ENCODE measurements at regions not wholly inside any gene's neighbourhood (a gene's known extent, or its start where the extent isn't known, plus 50 kb on each side); places are given as distances from the start of the nearest gene placed in this dataset.
"Not testable (repeated sequence)": the region's sequence is repeated elsewhere in the genome, so short reads cannot be mapped to it uniquely, and the experiment has no call there.

DNA sequence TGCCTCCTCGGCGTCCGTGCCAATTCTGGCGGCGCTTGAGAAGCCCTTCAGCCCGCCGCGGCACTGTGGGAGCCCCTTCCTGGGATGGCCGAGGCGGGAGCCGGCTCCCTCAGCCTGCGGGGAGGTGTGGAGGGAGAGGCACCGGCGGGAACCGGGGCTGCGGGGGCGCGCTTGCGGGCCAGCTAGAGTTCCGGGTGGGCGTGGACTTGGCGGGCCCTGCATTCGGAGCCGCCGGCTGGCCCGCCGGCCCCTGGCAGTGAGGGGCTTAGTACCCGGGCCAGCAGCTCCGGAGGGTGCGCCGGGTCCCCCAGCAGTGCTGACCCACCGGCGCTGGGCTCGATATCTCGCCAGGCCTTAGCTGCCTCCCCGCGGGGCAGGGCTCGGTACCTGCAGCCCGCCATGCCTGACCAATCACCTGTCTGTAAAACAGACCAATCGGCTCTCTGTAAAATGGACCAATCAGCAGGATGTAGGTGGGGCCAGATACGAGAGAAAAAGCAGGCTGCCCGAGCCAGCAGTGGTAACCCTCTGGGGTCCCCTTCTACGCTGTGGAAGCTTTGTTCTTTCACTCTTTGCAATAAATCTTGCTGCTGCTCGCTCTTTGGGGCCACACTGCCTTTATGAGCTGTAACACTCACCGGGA lies 76.9 kb upstream of the TCF4 start:
- H3K4me3 ChIP-seq (ENCODE audit: low read length in 2 of 2); H3K9me3 ChIP-seq (ENCODE audit: control insufficient read depth in 2 of 2, low read length in 2 of 2); H3K27ac ChIP-seq (ENCODE audit: low read depth in 2 of 2, low read length in 2 of 2); H3K36me3 ChIP-seq (ENCODE audit: control insufficient read depth in 2 of 2, insufficient read depth in 2 of 2, low read length in 2 of 2); H3K4me1 ChIP-seq (ENCODE audit: control insufficient read depth in 2 of 2, insufficient read depth in 2 of 2, low read length in 2 of 2); H3K27me3 ChIP-seq (ENCODE audit: control insufficient read depth in 2 of 2, insufficient read depth in 2 of 2, low read length in 2 of 2); H3K9ac ChIP-seq (ENCODE audit: low read depth in 1 of 2, low read length in 2 of 2): not testable (repeated sequence)

GRCh38 chr18:55663891-55664290 lies 75.9 kb upstream of the TCF4 start:
- Histone ChIP-seq H3K9ac (ENCODE audit: low read depth in 1 of 2, low read length in 2 of 2) (no peak overlapping the region), H3K27me3 (ENCODE audit: control insufficient read depth in 2 of 2, insufficient read depth in 2 of 2, low read length in 2 of 2) (no peaks in the 10 kb centered on the region), H3K9me3 (ENCODE audit: control insufficient read depth in 2 of 2, low read length in 2 of 2) (no peaks in the 10 kb centered on the region), H3K4me3 (ENCODE audit: low read length in 2 of 2) (no peak overlapping the region), H3K27ac (ENCODE audit: low read depth in 2 of 2, low read length in 2 of 2) (no peak overlapping the region), H3K4me1 (ENCODE audit: control insufficient read depth in 2 of 2, insufficient read depth in 2 of 2, low read length in 2 of 2) (no peaks in the 10 kb centered on the region), H3K36me3 (ENCODE audit: control insufficient read depth in 2 of 2, insufficient read depth in 2 of 2, low read length in 2 of 2) (no peaks in the 10 kb centered on the region)

DNA sequence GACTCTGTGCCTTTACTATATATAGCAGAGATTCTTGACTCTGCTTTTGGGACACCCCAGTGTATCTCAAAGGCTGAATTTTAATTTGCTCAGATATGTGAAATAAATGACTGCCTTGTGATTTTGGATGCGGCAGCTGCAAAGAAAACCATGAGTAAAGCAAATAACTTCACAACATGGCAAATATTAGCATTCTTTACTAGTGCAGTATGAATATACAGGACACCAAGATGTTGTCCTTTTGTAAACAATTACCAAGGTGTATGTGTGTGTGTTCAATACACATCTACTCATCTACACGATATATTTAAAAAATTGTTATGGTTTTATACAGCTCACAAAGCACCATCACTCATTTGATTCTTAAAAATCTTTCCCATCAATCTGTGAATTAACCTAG lies 70.6 kb upstream of the TCF4 start:
- H3K27me3 ChIP-seq (ENCODE audit: control insufficient read depth in 2 of 2, insufficient read depth in 2 of 2, low read length in 2 of 2), result no peaks in the 10 kb centered on the region
- H3K36me3 ChIP-seq (ENCODE audit: control insufficient read depth in 2 of 2, insufficient read depth in 2 of 2, low read length in 2 of 2), result no peaks in the 10 kb centered on the region
- H3K27ac ChIP-seq (ENCODE audit: low read depth in 2 of 2, low read length in 2 of 2), result no peak overlapping the region
- no peaks in the 10 kb centered on the region for H3K9me3 ChIP-seq (ENCODE audit: control insufficient read depth in 2 of 2, low read length in 2 of 2)
- no peak overlapping the region for H3K4me3 ChIP-seq (ENCODE audit: low read length in 2 of 2)
- H3K9ac ChIP-seq (ENCODE audit: low read depth in 1 of 2, low read length in 2 of 2), result no peak overlapping the region
- H3K4me1 ChIP-seq (ENCODE audit: control insufficient read depth in 2 of 2, insufficient read depth in 2 of 2, low read length in 2 of 2), result no peaks in the 10 kb centered on the region

GRCh38 chr18:55657572-55658331 lies 69.8 kb upstream of the TCF4 start:
- H3K9me3 ChIP-seq (ENCODE audit: control insufficient read depth in 2 of 2, low read length in 2 of 2), result no peaks in the 10 kb centered on the region
- H3K27me3 ChIP-seq (ENCODE audit: control insufficient read depth in 2 of 2, insufficient read depth in 2 of 2, low read length in 2 of 2), result no peaks in the 10 kb centered on the region
- no peak overlapping the region for H3K4me3 ChIP-seq (ENCODE audit: low read length in 2 of 2)
- H3K27ac ChIP-seq (ENCODE audit: low read depth in 2 of 2, low read length in 2 of 2), result no peak overlapping the region
- H3K9ac ChIP-seq (ENCODE audit: low read depth in 1 of 2, low read length in 2 of 2), result no peak overlapping the region
- H3K4me1 ChIP-seq (ENCODE audit: control insufficient read depth in 2 of 2, insufficient read depth in 2 of 2, low read length in 2 of 2), result no peaks in the 10 kb centered on the region
- no peaks in the 10 kb centered on the region for H3K36me3 ChIP-seq (ENCODE audit: control insufficient read depth in 2 of 2, insufficient read depth in 2 of 2, low read length in 2 of 2)

DNA sequence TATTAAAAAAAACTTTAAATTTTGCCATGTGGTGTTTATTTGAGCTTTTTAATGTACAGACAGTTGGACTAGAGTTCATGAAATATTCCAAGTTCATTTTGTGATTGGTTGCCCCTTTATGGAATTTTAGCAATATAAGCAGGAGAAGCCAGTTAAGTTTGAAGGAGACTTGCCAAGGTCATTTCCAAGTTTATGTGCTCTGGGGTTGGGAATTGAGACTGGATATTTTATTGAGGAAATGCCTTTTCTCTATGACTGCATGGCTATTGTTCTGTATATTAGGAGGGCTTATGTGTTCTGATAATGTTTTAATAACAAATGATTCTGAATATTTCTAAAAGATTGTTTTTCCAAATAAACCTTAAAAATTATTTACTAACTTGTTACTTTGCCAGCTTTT lies 67.0 kb upstream of the TCF4 start:
- Histone ChIP-seq H3K4me1 (ENCODE audit: control insufficient read depth in 2 of 2, insufficient read depth in 2 of 2, low read length in 2 of 2) (no peaks in the 10 kb centered on the region), H3K9ac (ENCODE audit: low read depth in 1 of 2, low read length in 2 of 2) (no peak overlapping the region), H3K27me3 (ENCODE audit: control insufficient read depth in 2 of 2, insufficient read depth in 2 of 2, low read length in 2 of 2) (no peaks in the 10 kb centered on the region), H3K4me3 (ENCODE audit: low read length in 2 of 2) (no peak overlapping the region), H3K27ac (ENCODE audit: low read depth in 2 of 2, low read length in 2 of 2) (no peak overlapping the region), H3K36me3 (ENCODE audit: control insufficient read depth in 2 of 2, insufficient read depth in 2 of 2, low read length in 2 of 2) (no peaks in the 10 kb centered on the region), H3K9me3 (ENCODE audit: control insufficient read depth in 2 of 2, low read length in 2 of 2) (no peaks in the 10 kb centered on the region)

DNA sequence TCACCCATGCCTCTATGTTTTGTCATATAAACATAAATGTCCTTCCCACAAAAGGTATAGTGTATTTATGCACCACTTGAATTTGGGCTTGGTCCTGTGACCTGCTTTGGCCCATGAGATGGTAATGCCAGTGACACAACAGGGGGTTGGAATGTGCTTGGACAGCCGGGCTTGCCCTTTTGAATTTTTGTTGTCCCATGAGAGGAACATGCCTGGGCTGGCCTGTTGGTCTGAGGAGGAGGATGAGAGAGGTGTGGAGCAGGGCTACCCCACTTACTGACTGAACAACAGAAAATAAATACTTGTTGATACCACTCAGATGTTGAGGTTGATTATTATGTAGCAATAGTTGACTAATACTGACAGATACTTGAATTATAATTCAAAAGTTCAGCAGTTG lies 63.2 kb upstream of the TCF4 start:
- H3K4me1 ChIP-seq (ENCODE audit: control insufficient read depth in 2 of 2, insufficient read depth in 2 of 2, low read length in 2 of 2), result no peaks in the 10 kb centered on the region
- H3K36me3 ChIP-seq (ENCODE audit: control insufficient read depth in 2 of 2, insufficient read depth in 2 of 2, low read length in 2 of 2), result no peaks in the 10 kb centered on the region
- no peak overlapping the region for H3K27ac ChIP-seq (ENCODE audit: low read depth in 2 of 2, low read length in 2 of 2)
- no peaks in the 10 kb centered on the region for H3K9me3 ChIP-seq (ENCODE audit: control insufficient read depth in 2 of 2, low read length in 2 of 2)
- H3K27me3 ChIP-seq (ENCODE audit: control insufficient read depth in 2 of 2, insufficient read depth in 2 of 2, low read length in 2 of 2), result no peaks in the 10 kb centered on the region
- H3K4me3 ChIP-seq (ENCODE audit: low read length in 2 of 2), result no peak overlapping the region
- H3K9ac ChIP-seq (ENCODE audit: low read depth in 1 of 2, low read length in 2 of 2), result no peak overlapping the region

DNA sequence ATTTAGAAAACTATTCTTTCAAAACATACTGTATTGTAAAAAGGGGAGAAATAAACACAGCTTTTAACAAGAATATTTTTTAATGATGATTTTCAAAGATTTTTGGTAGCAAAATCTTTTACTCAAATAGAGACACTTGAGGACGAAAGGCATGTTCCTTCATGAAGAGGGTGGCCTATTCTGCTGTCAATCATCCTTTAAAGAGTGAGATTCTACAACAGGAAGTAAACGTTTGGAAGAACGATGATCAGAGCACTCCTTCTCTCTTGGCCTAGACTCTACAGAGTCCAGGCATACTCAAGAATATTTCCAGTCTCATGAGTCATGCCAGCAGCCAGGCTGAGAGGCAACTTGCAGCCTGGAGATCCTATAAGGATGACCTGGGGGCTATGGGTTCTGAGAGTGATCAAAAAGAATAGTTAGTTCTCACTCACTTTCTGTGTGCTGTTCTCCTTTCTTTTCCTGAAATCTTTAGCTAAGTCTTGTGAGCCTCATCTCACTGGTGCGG lies 62.4 kb upstream of the TCF4 start:
- no peak overlapping the region for H3K4me3 ChIP-seq (ENCODE audit: low read length in 2 of 2)
- no peaks in the 10 kb centered on the region for H3K4me1 ChIP-seq (ENCODE audit: control insufficient read depth in 2 of 2, insufficient read depth in 2 of 2, low read length in 2 of 2)
- no peak overlapping the region for H3K27ac ChIP-seq (ENCODE audit: low read depth in 2 of 2, low read length in 2 of 2)
- H3K36me3 ChIP-seq (ENCODE audit: control insufficient read depth in 2 of 2, insufficient read depth in 2 of 2, low read length in 2 of 2), result no peaks in the 10 kb centered on the region
- H3K9me3 ChIP-seq (ENCODE audit: control insufficient read depth in 2 of 2, low read length in 2 of 2), result no peaks in the 10 kb centered on the region
- H3K9ac ChIP-seq (ENCODE audit: low read depth in 1 of 2, low read length in 2 of 2), result no peak overlapping the region
- no peaks in the 10 kb centered on the region for H3K27me3 ChIP-seq (ENCODE audit: control insufficient read depth in 2 of 2, insufficient read depth in 2 of 2, low read length in 2 of 2)

- no peak overlapping the region for H3K27ac ChIP-seq (ENCODE audit: low read depth in 2 of 2, low read length in 2 of 2)
- no peaks in the 10 kb centered on the region for H3K36me3 ChIP-seq (ENCODE audit: control insufficient read depth in 2 of 2, insufficient read depth in 2 of 2, low read length in 2 of 2)
- H3K9ac ChIP-seq (ENCODE audit: low read depth in 1 of 2, low read length in 2 of 2), result no peak overlapping the region
- no peaks in the 10 kb centered on the region for H3K4me1 ChIP-seq (ENCODE audit: control insufficient read depth in 2 of 2, insufficient read depth in 2 of 2, low read length in 2 of 2)
- no peaks in the 10 kb centered on the region for H3K27me3 ChIP-seq (ENCODE audit: control insufficient read depth in 2 of 2, insufficient read depth in 2 of 2, low read length in 2 of 2)
- H3K4me3 ChIP-seq (ENCODE audit: low read length in 2 of 2), result no peak overlapping the region
- H3K9me3 ChIP-seq (ENCODE audit: control insufficient read depth in 2 of 2, low read length in 2 of 2), result no peaks in the 10 kb centered on the region
Observed at GRCh38 chr18:55647331-55647730, 59.3 kb upstream of the TCF4 start.

GRCh38 chr18:55642191-55642590 lies 54.2 kb upstream of the TCF4 start:
- peaks cover 0 to 5% of the 10 kb centered on the region in 2 donors for H3K9me3 ChIP-seq (ENCODE audit: control insufficient read depth in 2 of 2, low read length in 2 of 2)
- H3K4me3 ChIP-seq (ENCODE audit: low read length in 2 of 2), result no peak overlapping the region
- no peaks in the 10 kb centered on the region for H3K36me3 ChIP-seq (ENCODE audit: control insufficient read depth in 2 of 2, insufficient read depth in 2 of 2, low read length in 2 of 2)
- H3K27ac ChIP-seq (ENCODE audit: low read depth in 2 of 2, low read length in 2 of 2), result no peak overlapping the region
- no peak overlapping the region for H3K9ac ChIP-seq (ENCODE audit: low read depth in 1 of 2, low read length in 2 of 2)
- no peaks in the 10 kb centered on the region for H3K27me3 ChIP-seq (ENCODE audit: control insufficient read depth in 2 of 2, insufficient read depth in 2 of 2, low read length in 2 of 2)
- H3K4me1 ChIP-seq (ENCODE audit: control insufficient read depth in 2 of 2, insufficient read depth in 2 of 2, low read length in 2 of 2), result no peaks in the 10 kb centered on the region

DNA sequence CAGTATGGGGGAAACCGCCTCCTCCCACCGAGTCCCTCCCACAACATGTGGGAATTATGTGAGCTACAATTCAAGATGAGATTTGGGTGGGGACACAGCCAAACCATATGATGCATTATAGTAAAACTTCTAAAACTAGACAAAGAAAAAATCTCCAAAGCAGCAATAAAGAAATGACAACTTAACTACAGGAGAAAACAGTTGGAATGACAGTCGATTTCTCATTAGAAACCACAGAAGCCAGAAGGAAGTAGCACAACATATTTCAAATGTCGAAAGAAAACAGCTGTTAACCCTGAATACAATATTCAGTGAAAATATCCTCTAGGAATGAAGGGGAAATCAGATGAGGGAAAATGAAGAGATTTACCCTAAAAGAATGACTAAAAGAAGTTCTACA lies 53.5 kb upstream of the TCF4 start:
- H3K9ac ChIP-seq (ENCODE audit: low read depth in 1 of 2, low read length in 2 of 2), result no peak overlapping the region
- H3K27me3 ChIP-seq (ENCODE audit: control insufficient read depth in 2 of 2, insufficient read depth in 2 of 2, low read length in 2 of 2), result no peaks in the 10 kb centered on the region
- H3K9me3 ChIP-seq (ENCODE audit: control insufficient read depth in 2 of 2, low read length in 2 of 2), result peaks cover 0 to 5% of the 10 kb centered on the region in 2 donors
- no peak overlapping the region for H3K4me3 ChIP-seq (ENCODE audit: low read length in 2 of 2)
- H3K36me3 ChIP-seq (ENCODE audit: control insufficient read depth in 2 of 2, insufficient read depth in 2 of 2, low read length in 2 of 2), result no peaks in the 10 kb centered on the region
- no peak overlapping the region for H3K27ac ChIP-seq (ENCODE audit: low read depth in 2 of 2, low read length in 2 of 2)
- H3K4me1 ChIP-seq (ENCODE audit: control insufficient read depth in 2 of 2, insufficient read depth in 2 of 2, low read length in 2 of 2), result no peaks in the 10 kb centered on the region
